ENCODE measurements at regions not wholly inside any gene's neighbourhood (a gene's known extent, or its start where the extent isn't known, plus 50 kb on each side); places are given as distances from the start of the nearest gene placed in this dataset.

DNA sequence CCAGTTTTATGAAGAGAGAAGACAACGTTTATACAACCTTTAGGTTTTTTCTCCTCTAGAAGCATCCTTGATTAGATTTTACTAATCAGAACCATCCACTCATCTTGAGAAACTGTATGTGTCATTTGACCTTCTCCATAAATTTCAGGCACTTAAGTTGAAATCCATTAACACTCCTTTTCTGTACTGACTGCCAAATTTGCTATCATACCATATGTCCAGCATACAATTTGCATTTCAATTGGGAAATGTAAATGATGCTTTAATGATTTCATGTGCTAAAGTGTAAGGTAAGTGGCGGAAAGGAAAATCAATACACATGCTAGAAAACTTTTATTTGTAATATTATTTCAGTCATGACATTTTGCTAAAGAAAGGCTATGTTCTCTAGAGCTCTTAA, 731.6 kb downstream of the GBE1 start:
- no peak for TF ChIP-seq POLR2AphosphoS5 (IDR thresholded peaks at IDR 0.05; ENCODE audit: low read depth, low read length)
- TF ChIP-seq, protein P1, sequence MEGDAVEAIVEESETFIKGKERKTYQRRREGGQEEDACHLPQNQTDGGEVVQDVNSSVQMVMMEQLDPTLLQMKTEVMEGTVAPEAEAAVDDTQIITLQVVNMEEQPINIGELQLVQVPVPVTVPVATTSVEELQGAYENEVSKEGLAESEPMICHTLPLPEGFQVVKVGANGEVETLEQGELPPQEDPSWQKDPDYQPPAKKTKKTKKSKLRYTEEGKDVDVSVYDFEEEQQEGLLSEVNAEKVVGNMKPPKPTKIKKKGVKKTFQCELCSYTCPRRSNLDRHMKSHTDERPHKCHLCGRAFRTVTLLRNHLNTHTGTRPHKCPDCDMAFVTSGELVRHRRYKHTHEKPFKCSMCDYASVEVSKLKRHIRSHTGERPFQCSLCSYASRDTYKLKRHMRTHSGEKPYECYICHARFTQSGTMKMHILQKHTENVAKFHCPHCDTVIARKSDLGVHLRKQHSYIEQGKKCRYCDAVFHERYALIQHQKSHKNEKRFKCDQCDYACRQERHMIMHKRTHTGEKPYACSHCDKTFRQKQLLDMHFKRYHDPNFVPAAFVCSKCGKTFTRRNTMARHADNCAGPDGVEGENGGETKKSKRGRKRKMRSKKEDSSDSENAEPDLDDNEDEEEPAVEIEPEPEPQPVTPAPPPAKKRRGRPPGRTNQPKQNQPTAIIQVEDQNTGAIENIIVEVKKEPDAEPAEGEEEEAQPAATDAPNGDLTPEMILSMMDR (IDR thresholded peaks at IDR 0.05), result no peak

All from Panc1 (cell line).